Gastrocnemius medialis (tissue), 4 donors: ENCODE measurements at regions not wholly inside any gene's neighbourhood (a gene's known extent, or its start where the extent isn't known, plus 50 kb on each side); places are given as distances from the start of the nearest gene placed in this dataset.

Experiments used
- POLR2A ChIP-seq, 2 donors: fragments of 450-650 bp; IDR thresholded peaks; one replicate each; pipeline ENCODE4 v1.6.1; 2017; ENCODE audit warnings: antibody characterized with exemption in 2 of 2, mild to moderate bottlenecking in 2 of 2, moderate library complexity in 2 of 2
- TF ChIP-seq, protein P1 (sequence below), 5 experiments: fragments of 450-650 bp in 3 of 5; fragments of 200-600 bp in 2 of 5; sonication (generic) in 2 of 5; IDR thresholded peaks in 4 of 5; conservative IDR thresholded peaks in 1 of 5; 1 replicate in 4 of 5; 2 replicates in 1 of 5; pipeline ENCODE4 v1.5.1; 2016 to 2019; ENCODE audit warnings: antibody characterized with exemption in 5 of 5, mild to moderate bottlenecking in 3 of 5, moderate library complexity in 3 of 5

DNA sequence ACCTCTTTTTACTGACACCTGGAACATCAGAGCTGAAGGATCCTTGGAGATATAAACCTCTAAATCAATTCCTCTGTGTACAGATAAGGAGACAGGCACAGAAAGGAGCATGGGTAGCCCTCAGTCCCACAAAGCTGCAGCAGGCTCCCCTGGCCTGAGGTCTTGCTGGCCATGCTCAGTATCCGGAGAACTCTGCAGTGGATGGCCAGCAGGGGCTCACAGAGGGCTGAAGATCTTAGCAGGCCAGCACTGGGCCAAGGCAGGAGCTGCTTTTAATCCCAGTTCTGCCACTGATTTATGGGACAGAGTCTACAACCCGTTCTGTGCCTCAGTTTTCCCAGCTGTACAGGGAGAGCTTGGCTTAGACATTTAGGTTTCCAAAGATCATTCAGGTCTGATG, 52.6 kb upstream of the LRRC32 start:
- TF ChIP-seq, protein P1, sequence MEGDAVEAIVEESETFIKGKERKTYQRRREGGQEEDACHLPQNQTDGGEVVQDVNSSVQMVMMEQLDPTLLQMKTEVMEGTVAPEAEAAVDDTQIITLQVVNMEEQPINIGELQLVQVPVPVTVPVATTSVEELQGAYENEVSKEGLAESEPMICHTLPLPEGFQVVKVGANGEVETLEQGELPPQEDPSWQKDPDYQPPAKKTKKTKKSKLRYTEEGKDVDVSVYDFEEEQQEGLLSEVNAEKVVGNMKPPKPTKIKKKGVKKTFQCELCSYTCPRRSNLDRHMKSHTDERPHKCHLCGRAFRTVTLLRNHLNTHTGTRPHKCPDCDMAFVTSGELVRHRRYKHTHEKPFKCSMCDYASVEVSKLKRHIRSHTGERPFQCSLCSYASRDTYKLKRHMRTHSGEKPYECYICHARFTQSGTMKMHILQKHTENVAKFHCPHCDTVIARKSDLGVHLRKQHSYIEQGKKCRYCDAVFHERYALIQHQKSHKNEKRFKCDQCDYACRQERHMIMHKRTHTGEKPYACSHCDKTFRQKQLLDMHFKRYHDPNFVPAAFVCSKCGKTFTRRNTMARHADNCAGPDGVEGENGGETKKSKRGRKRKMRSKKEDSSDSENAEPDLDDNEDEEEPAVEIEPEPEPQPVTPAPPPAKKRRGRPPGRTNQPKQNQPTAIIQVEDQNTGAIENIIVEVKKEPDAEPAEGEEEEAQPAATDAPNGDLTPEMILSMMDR (IDR thresholded peaks at IDR 0.05 in 4 of 5, conservative IDR thresholded peaks at IDR 0.05 in 1 of 5), result no peak
- TF ChIP-seq POLR2A (IDR thresholded peaks at IDR 0.05), result no peak
